HepG2 (cell line): ENCODE measurements at regions not wholly inside any gene's neighbourhood (a gene's known extent, or its start where the extent isn't known, plus 50 kb on each side); places are given as distances from the start of the nearest gene placed in this dataset.

ENCODE experiments used
- AFF4 ChIP-seq: sonication (generic); formaldehyde crosslinking; IDR thresholded peaks from 2 replicates; pipeline ENCODE4 v1.4.0; 2020; ENCODE audit warnings: missing genetic modification reagents
- AGO2 ChIP-seq: fragments of 200-400 bp; formaldehyde crosslinking; optimal IDR thresholded peaks from 2 replicates; pipeline ENCODE3; 2017; ENCODE audit warnings: mild to moderate bottlenecking, low read depth, low read length, moderate library complexity
- BCL6 ChIP-seq: IDR thresholded peaks from 2 replicates; pipeline ENCODE4 v1.6.1; 2016; ENCODE audit warnings: missing genetic modification reagents, missing compliant biosample characterization
- HNF1A ChIP-seq, 2 experiments: sonication (generic) in 1 of 2; formaldehyde crosslinking in 1 of 2; IDR thresholded peaks; 2 replicates each; pipeline versions ENCODE4 v1.4.0 to v1.6.1; 2016 to 2020; ENCODE audit warnings: borderline replicate concordance in 1 of 2, low read depth in 1 of 2, mild to moderate bottlenecking in 1 of 2, missing genetic modification reagents in 1 of 2
- KDM5A ChIP-seq: fragments of 200-600 bp; sonication (generic); IDR thresholded peaks from 2 replicates; pipeline ENCODE4 v1.7.0; 2018; ENCODE audit warnings: antibody characterized with exemption, mild to moderate bottlenecking, low read length, borderline replicate concordance
- MAFF ChIP-seq: IDR thresholded peaks from 2 replicates; pipeline ENCODE4 v1.6.1; 2011; ENCODE audit warnings: low read depth, low read length, improper control_type of control experiment
- NBN ChIP-seq: fragments of 450-650 bp; conservative IDR thresholded peaks from 2 replicates; pipeline ENCODE4 v1.6.1; 2017
- PLRG1 ChIP-seq: fragments of 450-650 bp; conservative IDR thresholded peaks from 2 replicates; pipeline ENCODE4 v1.6.1; 2016
- RBM22 ChIP-seq: fragments of 200-400 bp; formaldehyde crosslinking; optimal IDR thresholded peaks from 2 replicates; pipeline ENCODE3; 2017; ENCODE audit warnings: mild to moderate bottlenecking, low read length, moderate library complexity
- RFXAP ChIP-seq: sonication (generic); formaldehyde crosslinking; IDR thresholded peaks from 2 replicates; pipeline ENCODE4 v1.4.0; 2020; ENCODE audit warnings: missing genetic modification reagents, borderline replicate concordance
- THRA ChIP-seq: sonication (generic); formaldehyde crosslinking; IDR thresholded peaks from 2 replicates; pipeline ENCODE4 v1.4.0; 2020; ENCODE audit warnings: missing genetic modification reagents, borderline replicate concordance
- ZMAT5 ChIP-seq: sonication (generic); formaldehyde crosslinking; IDR thresholded peaks from 2 replicates; pipeline ENCODE4 v1.5.0; 2020; ENCODE audit warnings: mild to moderate bottlenecking, low read depth, missing genetic modification reagents, borderline replicate concordance
- ZNF180 ChIP-seq: sonication (generic); formaldehyde crosslinking; IDR thresholded peaks from 2 replicates; pipeline ENCODE4 v1.4.0; 2020; ENCODE audit warnings: low read depth, missing genetic modification reagents, borderline replicate concordance
- ZNF724P ChIP-seq: sonication (generic); formaldehyde crosslinking; IDR thresholded peaks from 2 replicates; pipeline ENCODE4 v1.8.0; 2022; ENCODE audit warnings: missing genetic modification reagents, borderline replicate concordance
- ZNF75D ChIP-seq: sonication (generic); formaldehyde crosslinking; IDR thresholded peaks from 2 replicates; pipeline ENCODE4 v1.8.1; 2023; ENCODE audit warnings: missing genetic modification reagents, mild to moderate bottlenecking, borderline replicate concordance

GRCh38 chr10:52376694-52377354 is 62.7 kb downstream of the DKK1 start (continued):
- no peak for TF ChIP-seq ZNF75D (CRISPR knock-in tag)
- TF ChIP-seq ZNF180 (CRISPR knock-in tag): no peak
- 0 out of 2 replicates have a peak, but pooled peaks have one; percentile 15 for TF ChIP-seq THRA (CRISPR knock-in tag)
- 0 out of 2 replicates have a peak, but pooled peaks have one; percentile 29 for TF ChIP-seq HNF1A (IDR thresholded peaks at IDR 0.05; ENCODE audit: low read depth)
- TF ChIP-seq HNF1A (CRISPR knock-in tag; IDR thresholded peaks at IDR 0.05; ENCODE audit: borderline replicate concordance): no peak
- no peak for TF ChIP-seq RFXAP (CRISPR knock-in tag)
- TF ChIP-seq AGO2: no peak
- TF ChIP-seq NBN: no peak
- no peak for TF ChIP-seq RBM22
- no peak for TF ChIP-seq PLRG1
- no peak for TF ChIP-seq KDM5A
- TF ChIP-seq BCL6: peak; percentile 70
- no peak for TF ChIP-seq ZNF724P (CRISPR knock-in tag)
- no peak for TF ChIP-seq AFF4 (CRISPR knock-in tag)
- no peak for TF ChIP-seq ZMAT5
- TF ChIP-seq MAFF: no peak
